ENCODE measurements at regions not wholly inside any gene's neighbourhood (a gene's known extent, or its start where the extent isn't known, plus 50 kb on each side); places are given as distances from the start of the nearest gene placed in this dataset.
A peak's percentile ranks its signal among the peaks of the same experiment; 100 is the strongest.

GRCh38 chr6:145043926-145044500, 691.3 kb downstream of the EPM2A start:
- DNase-seq (ENCODE audit: low read depth, low spot score): no peak
- CTCF ChIA-PET: interaction anchor here (1.1 kb wide), 1 partner anchor 590 kb away, joined by 3 read pairs; no protein-coding TSS in a partner anchor
- Histone ChIP-seq H3K4me3 (ENCODE audit: low read depth, low read length) (no peak overlapping the region), H3K27ac (ENCODE audit: low read depth, low read length) (no peak overlapping the region), H3K9me3 (ENCODE audit: control insufficient read depth, insufficient read depth, low read length) (no peaks in the 10 kb centered on the region), H3K27me3 (ENCODE audit: control insufficient read depth, insufficient read depth, low read length) (no peaks in the 10 kb centered on the region)
- TF ChIP-seq, protein P1, sequence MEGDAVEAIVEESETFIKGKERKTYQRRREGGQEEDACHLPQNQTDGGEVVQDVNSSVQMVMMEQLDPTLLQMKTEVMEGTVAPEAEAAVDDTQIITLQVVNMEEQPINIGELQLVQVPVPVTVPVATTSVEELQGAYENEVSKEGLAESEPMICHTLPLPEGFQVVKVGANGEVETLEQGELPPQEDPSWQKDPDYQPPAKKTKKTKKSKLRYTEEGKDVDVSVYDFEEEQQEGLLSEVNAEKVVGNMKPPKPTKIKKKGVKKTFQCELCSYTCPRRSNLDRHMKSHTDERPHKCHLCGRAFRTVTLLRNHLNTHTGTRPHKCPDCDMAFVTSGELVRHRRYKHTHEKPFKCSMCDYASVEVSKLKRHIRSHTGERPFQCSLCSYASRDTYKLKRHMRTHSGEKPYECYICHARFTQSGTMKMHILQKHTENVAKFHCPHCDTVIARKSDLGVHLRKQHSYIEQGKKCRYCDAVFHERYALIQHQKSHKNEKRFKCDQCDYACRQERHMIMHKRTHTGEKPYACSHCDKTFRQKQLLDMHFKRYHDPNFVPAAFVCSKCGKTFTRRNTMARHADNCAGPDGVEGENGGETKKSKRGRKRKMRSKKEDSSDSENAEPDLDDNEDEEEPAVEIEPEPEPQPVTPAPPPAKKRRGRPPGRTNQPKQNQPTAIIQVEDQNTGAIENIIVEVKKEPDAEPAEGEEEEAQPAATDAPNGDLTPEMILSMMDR (IDR thresholded peaks at IDR 0.05; ENCODE audit: low read depth, low read length): no peak
- POLR2A ChIA-PET: no interaction called here

GRCh38 chr6:145044641-145045246, 690.6 kb downstream of the EPM2A start:
- Histone ChIP-seq H3K27ac (ENCODE audit: low read depth, low read length) (no peak overlapping the region), H3K4me3 (ENCODE audit: low read depth, low read length) (no peak overlapping the region), H3K9me3 (ENCODE audit: control insufficient read depth, insufficient read depth, low read length) (no peaks in the 10 kb centered on the region), H3K27me3 (ENCODE audit: control insufficient read depth, insufficient read depth, low read length) (no peaks in the 10 kb centered on the region)
- peak; percentile 49 for DNase-seq (ENCODE audit: low read depth, low spot score)
- ChIA-PET POLR2A (no interaction called here), CTCF (interaction anchor here (1.1 kb wide), 1 partner anchor 589 kb away, joined by 3 read pairs; no protein-coding TSS in a partner anchor)
- TF ChIP-seq, protein P1 (IDR thresholded peaks at IDR 0.05; ENCODE audit: low read depth, low read length): no peak

DNA sequence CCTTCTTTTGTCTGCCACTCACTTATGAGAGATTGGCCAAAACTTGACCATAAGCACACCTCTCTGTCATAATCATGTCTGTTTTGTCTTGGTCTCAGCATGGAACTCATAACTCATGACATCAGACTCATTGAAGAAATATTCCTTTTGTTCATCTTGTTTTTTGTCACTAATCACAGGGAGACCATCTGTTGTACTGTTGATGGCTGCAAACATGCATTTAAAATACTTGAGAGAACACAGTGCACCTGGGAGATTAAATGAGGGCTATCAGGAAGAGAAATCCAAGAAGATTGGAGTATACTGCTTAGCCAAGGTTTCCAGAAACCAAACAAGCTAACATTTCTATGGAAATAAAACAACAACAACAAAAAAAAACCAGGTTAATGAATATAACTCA, 689.7 kb downstream of the EPM2A start:
- TF ChIP-seq, protein P1 (IDR thresholded peaks at IDR 0.05; ENCODE audit: low read depth, low read length): no peak
- no peak for DNase-seq (ENCODE audit: low read depth, low spot score)
- no peaks in the 10 kb centered on the region for H3K27me3 ChIP-seq (ENCODE audit: control insufficient read depth, insufficient read depth, low read length)
- ChIA-PET CTCF (no interaction called here), POLR2A (no interaction called here)
- H3K27ac ChIP-seq (ENCODE audit: low read depth, low read length): no peak overlapping the region
- no peak overlapping the region for H3K4me3 ChIP-seq (ENCODE audit: low read depth, low read length)
- no peaks in the 10 kb centered on the region for H3K9me3 ChIP-seq (ENCODE audit: control insufficient read depth, insufficient read depth, low read length)

DNA sequence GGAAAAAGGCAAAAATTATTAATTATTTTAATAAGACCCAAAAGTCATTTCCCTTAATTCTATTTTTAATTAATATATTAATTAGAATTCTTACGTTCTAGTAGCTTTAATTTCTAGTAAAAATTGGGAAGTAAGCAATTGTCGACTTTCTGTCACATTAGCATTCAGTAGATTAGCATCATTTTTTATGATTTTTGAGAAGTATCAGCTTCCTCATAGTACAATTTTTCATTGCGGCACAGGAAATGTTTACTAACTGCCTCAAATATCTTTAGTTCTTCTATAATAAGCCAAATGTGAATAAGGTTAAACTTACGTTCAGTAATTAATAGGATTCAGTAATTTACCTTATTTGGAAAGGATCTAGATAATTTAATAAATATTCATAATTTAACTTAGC, 687.4 kb downstream of the EPM2A start:
- CTCF ChIA-PET: no interaction called here
- TF ChIP-seq, protein P1 (IDR thresholded peaks at IDR 0.05; ENCODE audit: low read depth, low read length): no peak
- no peak overlapping the region for H3K27ac ChIP-seq (ENCODE audit: low read depth, low read length)
- H3K27me3 ChIP-seq (ENCODE audit: control insufficient read depth, insufficient read depth, low read length): no peaks in the 10 kb centered on the region
- no peak for DNase-seq (ENCODE audit: low read depth, low spot score)
- no peak overlapping the region for H3K4me3 ChIP-seq (ENCODE audit: low read depth, low read length)
- POLR2A ChIA-PET: no interaction called here
- no peaks in the 10 kb centered on the region for H3K9me3 ChIP-seq (ENCODE audit: control insufficient read depth, insufficient read depth, low read length)

GRCh38 chr6:145051661-145052060, 683.7 kb downstream of the EPM2A start:
- DNase-seq (ENCODE audit: low read depth, low spot score): no peak
- Histone ChIP-seq H3K9me3 (ENCODE audit: control insufficient read depth, insufficient read depth, low read length) (no peaks in the 10 kb centered on the region), H3K4me3 (ENCODE audit: low read depth, low read length) (no peak overlapping the region), H3K27me3 (ENCODE audit: control insufficient read depth, insufficient read depth, low read length) (no peaks in the 10 kb centered on the region), H3K27ac (ENCODE audit: low read depth, low read length) (no peak overlapping the region)
- TF ChIP-seq, protein P1 (IDR thresholded peaks at IDR 0.05; ENCODE audit: low read depth, low read length): no peak
- ChIA-PET CTCF (no interaction called here), POLR2A (no interaction called here)

Measured in AG04450 (cell line).